DND-41 (cell line): ENCODE measurements at regions not wholly inside any gene's neighbourhood (a gene's known extent, or its start where the extent isn't known, plus 50 kb on each side); places are given as distances from the start of the nearest gene placed in this dataset.
"Not testable (repeated sequence)": the region's sequence is repeated elsewhere in the genome, so short reads cannot be mapped to it uniquely, and the experiment has no call there.

Experiments
- EZH2 ChIP-seq: IDR thresholded peaks from 3 replicates; pipeline ENCODE4 v1.6.1; 2012; ENCODE audit warnings: borderline replicate concordance, low read depth, mild to moderate bottlenecking, moderate library complexity, low read length, inconsistent platforms; ENCODE audit not compliant: severe bottlenecking
- TF ChIP-seq, protein P1 (sequence below): IDR thresholded peaks from 2 replicates; pipeline ENCODE4 v1.5.1; 2012; ENCODE audit warnings: borderline replicate concordance, low read length, moderate library complexity, mild to moderate bottlenecking; ENCODE audit not compliant: poor library complexity, severe bottlenecking; ENCODE audit errors: extremely low read depth

DNA sequence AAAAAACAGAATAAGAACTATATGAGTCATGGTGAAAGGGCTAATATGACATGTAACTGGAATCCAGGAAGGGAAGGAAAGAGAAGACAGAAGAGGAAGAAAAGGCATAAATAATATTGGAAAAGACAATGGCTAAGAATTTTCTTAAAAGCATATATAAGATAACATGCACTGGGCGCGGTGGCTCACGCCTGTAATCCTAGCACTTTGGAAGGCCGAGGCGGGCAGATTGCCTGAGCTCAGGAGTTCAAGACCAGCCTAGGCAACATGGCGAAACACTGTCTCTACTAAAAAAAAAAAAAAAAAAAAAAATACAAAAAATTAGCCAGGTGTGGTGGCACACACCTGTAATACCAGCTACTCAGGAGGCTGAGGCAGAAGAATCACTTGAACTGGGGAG, 54.8 kb upstream of the UNC5A start:
- TF ChIP-seq, protein P1, sequence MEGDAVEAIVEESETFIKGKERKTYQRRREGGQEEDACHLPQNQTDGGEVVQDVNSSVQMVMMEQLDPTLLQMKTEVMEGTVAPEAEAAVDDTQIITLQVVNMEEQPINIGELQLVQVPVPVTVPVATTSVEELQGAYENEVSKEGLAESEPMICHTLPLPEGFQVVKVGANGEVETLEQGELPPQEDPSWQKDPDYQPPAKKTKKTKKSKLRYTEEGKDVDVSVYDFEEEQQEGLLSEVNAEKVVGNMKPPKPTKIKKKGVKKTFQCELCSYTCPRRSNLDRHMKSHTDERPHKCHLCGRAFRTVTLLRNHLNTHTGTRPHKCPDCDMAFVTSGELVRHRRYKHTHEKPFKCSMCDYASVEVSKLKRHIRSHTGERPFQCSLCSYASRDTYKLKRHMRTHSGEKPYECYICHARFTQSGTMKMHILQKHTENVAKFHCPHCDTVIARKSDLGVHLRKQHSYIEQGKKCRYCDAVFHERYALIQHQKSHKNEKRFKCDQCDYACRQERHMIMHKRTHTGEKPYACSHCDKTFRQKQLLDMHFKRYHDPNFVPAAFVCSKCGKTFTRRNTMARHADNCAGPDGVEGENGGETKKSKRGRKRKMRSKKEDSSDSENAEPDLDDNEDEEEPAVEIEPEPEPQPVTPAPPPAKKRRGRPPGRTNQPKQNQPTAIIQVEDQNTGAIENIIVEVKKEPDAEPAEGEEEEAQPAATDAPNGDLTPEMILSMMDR: not testable (repeated sequence)
- TF ChIP-seq EZH2: not testable (repeated sequence)
